ENCODE measurements at regions not wholly inside any gene's neighbourhood (a gene's known extent, or its start where the extent isn't known, plus 50 kb on each side); places are given as distances from the start of the nearest gene placed in this dataset.

GRCh38 chr4:110854021-110854678 lies 231.3 kb upstream of the PITX2 start:
- TF ChIP-seq CTCF (IDR thresholded peaks at IDR 0.05) = no peak
- Mint-ChIP-seq H3K27ac (no peak overlapping the region), H3K27me3 (ENCODE audit: low read depth, poor library complexity) (peaks cover 5% of the 10 kb centered on the region), H3K4me3 (no peak overlapping the region), H3K36me3 (ENCODE audit: low read depth) (no peaks in the 10 kb centered on the region), H3K4me1 (peaks cover 17% of the 10 kb centered on the region), H3K9me3 (no peaks in the 10 kb centered on the region)
- DNase-seq = no peak

- Mint-ChIP-seq H3K27me3 (ENCODE audit: low read depth, poor library complexity) (peaks cover 8% of the 10 kb centered on the region), H3K9me3 (no peaks in the 10 kb centered on the region), H3K4me3 (no peak overlapping the region), H3K4me1 (no peaks in the 10 kb centered on the region), H3K27ac (no peak overlapping the region), H3K36me3 (ENCODE audit: low read depth) (no peaks in the 10 kb centered on the region)
- DNase-seq = no peak
- TF ChIP-seq CTCF (IDR thresholded peaks at IDR 0.05) = no peak
These were observed 237.2 kb upstream of the PITX2 start for GRCh38 chr4:110860125-110860524.

GRCh38 chr4:110860901-110861300 lies 238.0 kb upstream of the PITX2 start:
- H3K27me3 Mint-ChIP-seq (ENCODE audit: low read depth, poor library complexity) = peaks cover 6% of the 10 kb centered on the region
- no peak overlapping the region for H3K4me3 Mint-ChIP-seq
- no peak for TF ChIP-seq CTCF (IDR thresholded peaks at IDR 0.05)
- DNase-seq = no peak
- H3K4me1 Mint-ChIP-seq = no peaks in the 10 kb centered on the region
- H3K36me3 Mint-ChIP-seq (ENCODE audit: low read depth) = no peaks in the 10 kb centered on the region
- no peak overlapping the region for H3K27ac Mint-ChIP-seq
- no peaks in the 10 kb centered on the region for H3K9me3 Mint-ChIP-seq

- Mint-ChIP-seq H3K36me3 (ENCODE audit: low read depth) (no peaks in the 10 kb centered on the region), H3K27ac (no peak overlapping the region), H3K4me3 (no peak overlapping the region), H3K27me3 (ENCODE audit: low read depth, poor library complexity) (peaks cover 3% of the 10 kb centered on the region), H3K9me3 (no peaks in the 10 kb centered on the region), H3K4me1 (peaks cover 16% of the 10 kb centered on the region)
- TF ChIP-seq CTCF (IDR thresholded peaks at IDR 0.05) = no peak
- no peak for DNase-seq
These were observed 242.9 kb upstream of the PITX2 start for GRCh38 chr4:110865611-110866259.

- Mint-ChIP-seq H3K27me3 (ENCODE audit: low read depth, poor library complexity) (no peaks in the 10 kb centered on the region), H3K4me1 (peaks cover 16% of the 10 kb centered on the region), H3K9me3 (no peaks in the 10 kb centered on the region), H3K4me3 (no peak overlapping the region), H3K27ac (no peak overlapping the region), H3K36me3 (ENCODE audit: low read depth) (no peaks in the 10 kb centered on the region)
- no peak for TF ChIP-seq CTCF (IDR thresholded peaks at IDR 0.05)
- no peak for DNase-seq
These were observed 244.5 kb upstream of the PITX2 start for GRCh38 chr4:110867251-110867960.

Data from nephron progenitor cell (in vitro differentiated cells).